Glomerular visceral epithelial cell (primary cell): ENCODE measurements at regions not wholly inside any gene's neighbourhood (a gene's known extent, or its start where the extent isn't known, plus 50 kb on each side); places are given as distances from the start of the nearest gene placed in this dataset.

Experiments used
- DNase-seq: peaks from one replicate; pipeline ENCODE4 v3.0.0-alpha.2; 2016; ENCODE audit errors: extremely low spot score

DNA sequence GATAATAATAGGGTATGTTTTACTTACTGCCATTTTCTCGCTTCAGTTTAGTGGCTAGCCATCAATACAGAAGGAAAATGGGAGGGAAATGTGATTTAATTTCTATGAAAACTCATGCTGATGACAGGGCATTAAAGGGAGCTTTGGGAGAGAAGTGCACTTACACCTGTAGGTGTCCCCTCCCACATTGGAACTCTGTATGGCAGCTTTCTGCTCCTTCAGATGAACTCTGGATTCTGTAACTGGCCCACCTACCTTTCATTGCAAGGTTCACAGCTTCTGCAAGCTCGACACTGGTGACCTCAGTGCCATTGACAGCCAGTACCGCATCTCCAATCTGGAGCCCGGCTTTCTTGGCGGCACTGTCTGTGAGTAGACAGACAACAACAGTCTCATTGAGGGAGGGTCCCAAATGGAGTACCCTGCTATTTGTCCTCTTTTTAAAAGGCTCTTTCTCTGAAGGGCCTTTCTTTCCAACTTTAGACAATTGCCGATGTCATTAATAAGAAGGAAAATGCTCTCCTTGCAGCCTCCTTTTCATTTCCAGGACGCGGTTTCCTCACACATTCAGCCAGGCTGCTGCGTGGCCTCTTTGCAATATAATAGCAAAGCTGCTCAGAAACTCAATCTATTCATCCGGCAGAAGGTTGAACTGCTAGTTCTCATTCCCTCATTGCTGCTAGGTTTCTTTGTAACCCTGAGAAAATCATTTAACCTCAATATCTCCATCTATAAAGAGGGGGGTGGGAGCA, 63.6 kb downstream of the NUDT12 start:
- DNase-seq = no peak

GRCh38 chr5:103498211-103498610, 64.4 kb downstream of the NUDT12 start:
- DNase-seq = no peak

GRCh38 chr5:103497781-103498180, 64.8 kb downstream of the NUDT12 start:
- no peak for DNase-seq

DNA sequence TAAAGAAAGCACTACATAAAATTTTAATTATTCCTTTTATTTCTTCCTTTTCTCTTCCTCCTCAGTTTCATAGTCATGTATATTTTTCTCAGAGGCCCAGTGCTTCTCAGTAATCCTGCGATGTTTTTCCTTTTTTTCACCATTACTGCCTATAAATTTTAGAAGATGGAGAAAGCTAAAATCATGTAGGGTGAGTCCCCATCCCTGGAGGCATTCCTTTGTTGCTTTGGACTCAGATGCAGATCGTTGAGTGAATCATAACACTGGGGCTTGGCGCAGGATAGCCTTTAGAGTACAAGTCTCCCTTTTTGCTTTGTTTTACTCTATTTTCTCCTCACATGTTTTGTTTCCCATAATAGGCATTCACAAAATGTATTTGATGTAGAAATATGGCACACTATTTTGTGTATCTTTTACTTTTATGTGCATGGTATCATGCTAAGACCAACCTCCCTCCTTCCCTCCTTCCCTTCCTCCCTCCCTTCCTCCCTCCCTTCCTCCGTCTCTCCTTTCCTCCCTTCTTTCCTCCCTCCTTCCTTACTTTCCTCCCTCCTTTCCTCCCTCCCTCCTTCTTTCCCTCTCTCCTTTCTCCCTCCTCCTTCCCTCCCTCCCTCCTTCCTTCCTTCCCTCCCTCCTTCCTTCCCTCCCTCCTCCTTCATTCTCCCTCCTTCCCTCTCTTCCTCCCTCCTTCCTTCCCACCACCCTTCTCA, 72.4 kb downstream of the NUDT12 start:
- no peak for DNase-seq

DNA sequence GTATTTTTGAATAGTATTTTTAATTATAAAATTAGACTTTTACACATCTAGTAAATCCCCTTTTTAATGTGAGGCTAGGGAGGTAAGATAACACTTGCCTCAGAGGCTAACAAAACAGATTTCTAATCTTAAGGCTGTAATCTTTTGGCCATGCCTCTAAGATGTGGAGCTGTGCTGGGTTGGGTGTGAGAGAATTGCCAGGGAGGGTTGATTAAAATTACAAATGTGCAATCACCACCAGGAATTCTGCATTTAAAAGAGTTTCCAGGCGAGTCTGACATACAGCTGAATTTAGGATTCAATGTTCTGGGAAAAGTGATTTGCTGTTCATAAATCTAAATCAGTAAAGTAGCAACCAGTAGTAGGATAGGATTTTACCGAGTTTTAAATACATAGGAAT, 73.3 kb downstream of the NUDT12 start:
- DNase-seq = no peak

DNA sequence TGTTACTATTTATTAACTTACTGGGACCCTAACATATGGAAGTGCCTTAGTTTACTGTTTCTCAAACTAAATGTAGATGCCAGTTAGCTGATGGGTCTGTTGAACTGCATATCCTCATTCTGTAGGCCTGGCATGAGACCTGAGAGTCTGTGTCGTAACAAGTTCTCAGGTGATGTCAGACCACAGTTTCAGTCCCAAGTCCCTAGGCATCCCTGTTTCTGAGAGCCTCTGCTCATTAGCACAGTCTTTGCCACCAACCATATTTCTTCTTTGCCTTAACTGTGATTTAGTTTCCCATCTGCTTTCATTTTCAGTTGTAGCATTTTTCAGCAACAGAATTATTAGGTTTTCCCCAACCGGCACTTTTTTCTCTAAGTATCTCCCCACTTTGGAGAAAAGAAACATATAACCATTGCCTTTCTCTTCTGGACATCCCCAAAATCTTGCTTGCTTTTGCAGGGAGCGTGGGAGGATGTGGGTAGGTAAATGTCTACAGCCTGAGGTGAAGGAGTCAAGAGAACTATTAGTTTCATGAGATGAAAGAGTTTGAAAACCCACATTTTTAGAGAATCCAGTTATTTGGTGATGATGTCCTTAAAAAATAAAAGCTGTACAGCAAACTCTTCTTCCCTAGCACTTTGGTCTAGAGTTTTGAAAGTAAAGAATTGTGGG, 74.6 kb downstream of the NUDT12 start:
- no peak for DNase-seq

DNA sequence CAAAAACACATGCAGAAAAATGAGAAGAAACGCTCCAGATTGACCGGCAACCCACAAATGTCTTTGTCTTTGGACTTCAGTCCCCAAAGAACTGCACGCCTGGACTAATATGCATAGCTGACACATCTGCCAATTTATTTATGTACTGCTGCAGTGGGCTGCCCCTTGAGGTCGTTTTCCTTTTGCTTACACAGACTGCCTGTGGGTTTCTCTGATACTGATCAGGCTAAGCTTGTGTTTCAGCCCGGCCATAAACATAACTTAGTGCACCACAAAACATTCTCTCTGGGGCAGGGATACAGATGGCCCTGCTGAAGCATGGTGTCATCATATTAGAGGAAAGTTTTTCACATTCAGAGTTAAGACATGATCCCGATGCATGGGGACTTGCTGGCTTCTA, 75.4 kb downstream of the NUDT12 start:
- DNase-seq = no peak

DNA sequence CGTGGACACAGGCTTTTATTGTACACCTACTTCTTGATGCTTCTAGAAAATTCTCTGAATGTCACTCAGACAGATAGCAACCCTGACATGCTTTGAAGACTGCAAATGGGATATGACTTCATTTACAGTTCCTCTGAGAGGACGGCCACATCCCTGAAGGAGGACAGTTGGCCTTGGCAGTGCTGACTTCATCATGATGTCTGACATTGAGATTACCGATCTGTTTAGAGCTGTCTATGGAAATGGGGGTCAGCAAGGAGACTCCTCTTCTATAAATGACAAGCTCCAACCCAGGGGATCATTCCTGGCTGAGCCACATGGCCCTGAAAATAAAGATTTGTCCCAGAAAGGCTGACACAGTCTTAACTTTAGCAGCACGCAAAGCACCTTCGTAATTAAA, 75.8 kb downstream of the NUDT12 start:
- no peak for DNase-seq

DNA sequence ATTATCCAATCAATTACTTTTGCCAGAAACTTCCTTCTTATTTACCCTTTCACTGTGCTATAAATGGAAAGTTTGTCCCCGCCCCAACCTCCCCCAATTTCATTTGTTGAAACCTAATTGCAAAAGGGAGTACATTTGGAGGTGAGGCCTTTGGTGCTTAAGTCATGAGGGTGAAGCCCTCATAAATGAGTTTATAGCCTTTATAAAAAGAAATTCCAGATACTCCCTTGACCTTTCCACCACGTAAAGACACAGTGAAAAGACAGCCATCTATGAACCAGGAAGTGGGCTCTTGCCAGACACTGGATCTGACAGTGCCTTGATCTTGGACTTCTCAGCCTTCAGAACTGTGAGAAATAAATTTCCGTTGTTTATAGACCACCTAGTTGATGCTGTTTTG, 82.3 kb downstream of the NUDT12 start:
- no peak for DNase-seq

DNA sequence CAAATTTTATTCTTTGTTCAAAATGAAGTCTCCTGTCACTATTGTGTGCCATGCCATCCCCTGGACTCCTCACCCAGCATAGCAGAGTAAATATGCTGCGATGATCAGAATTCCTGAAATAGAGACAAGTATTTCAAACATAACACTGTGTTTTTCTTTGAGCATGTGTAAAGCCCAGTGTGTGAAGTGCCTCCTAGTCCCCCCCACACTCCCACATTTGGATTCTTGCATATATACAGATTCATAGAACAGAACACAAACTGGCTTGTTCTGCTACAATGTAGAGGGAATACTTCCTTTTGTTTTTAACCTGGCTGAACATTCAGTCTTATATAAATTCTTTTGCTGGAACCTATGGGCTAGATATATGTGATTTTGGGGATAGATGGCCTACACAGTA, 84.9 kb downstream of the NUDT12 start:
- DNase-seq = no peak

- DNase-seq = peak; percentile 41
These were observed 85.8 kb downstream of the NUDT12 start for GRCh38 chr5:103476811-103477210.

- peak; percentile 65 for DNase-seq
These were observed 86.9 kb downstream of the NUDT12 start for GRCh38 chr5:103475629-103476240.

GRCh38 chr5:103474677-103475076, 87.9 kb downstream of the NUDT12 start:
- no peak for DNase-seq

- no peak for DNase-seq
These were observed 88.9 kb downstream of the NUDT12 start for GRCh38 chr5:103473725-103474124.

DNA sequence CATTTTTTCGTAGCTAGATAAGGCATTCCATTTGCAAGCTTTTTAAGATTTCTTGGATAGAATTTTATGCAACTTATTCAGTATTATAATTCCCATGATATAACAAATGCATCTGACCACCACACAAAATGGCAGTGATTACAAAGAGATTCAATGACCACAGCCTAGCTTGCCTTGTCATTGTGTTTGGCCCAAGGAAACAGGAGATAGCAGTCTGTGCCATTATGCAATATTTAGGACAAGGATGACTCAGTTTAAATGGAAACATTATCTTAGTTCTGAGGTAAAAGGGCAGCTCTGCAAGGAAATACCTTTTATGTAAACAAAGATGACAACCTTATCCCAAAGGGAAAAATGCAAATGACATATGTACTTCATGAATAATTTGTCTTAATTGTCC, 89.8 kb downstream of the NUDT12 start:
- no peak for DNase-seq

GRCh38 chr5:103472265-103472664, 90.3 kb downstream of the NUDT12 start:
- DNase-seq = no peak

GRCh38 chr5:103469288-103470040, 93.1 kb downstream of the NUDT12 start:
- no peak for DNase-seq

DNA sequence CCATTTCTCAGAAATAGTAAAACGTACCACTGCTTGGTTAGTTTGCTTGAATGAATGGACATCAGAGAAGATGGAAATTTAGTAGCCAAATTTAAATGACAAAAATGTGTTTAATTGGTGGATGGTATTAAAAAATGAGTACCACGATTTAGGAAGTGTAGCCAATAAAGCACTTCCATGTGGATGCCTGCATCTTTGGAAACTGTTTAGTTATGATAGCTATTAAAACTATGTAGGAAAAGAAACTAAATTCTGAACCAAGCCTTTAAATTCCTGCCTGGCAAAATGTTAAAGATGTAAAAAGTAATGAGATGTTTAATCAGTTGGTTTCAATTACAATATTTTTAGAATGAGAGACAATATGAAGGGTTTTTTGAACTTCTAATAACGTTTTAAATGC, 94.8 kb downstream of the NUDT12 start:
- DNase-seq = no peak

DNA sequence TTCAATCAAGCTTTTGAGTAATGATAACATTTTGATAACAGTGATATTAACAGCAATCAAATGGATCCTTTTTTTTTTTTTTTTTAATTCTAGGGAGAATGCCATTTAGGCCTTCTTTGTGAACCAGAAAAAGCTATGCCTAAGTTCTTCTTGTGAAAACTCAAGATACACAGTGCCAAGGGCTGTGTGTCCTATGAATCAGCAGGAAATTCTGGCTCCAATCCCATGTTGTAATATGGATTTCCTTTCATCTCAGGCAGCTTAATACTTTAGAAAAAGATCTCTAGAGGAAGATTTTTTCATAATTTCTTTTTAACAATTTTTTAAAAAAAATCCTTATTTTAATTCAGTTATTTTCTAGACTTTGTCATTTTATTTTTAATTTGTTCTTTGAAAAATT, 96.1 kb downstream of the NUDT12 start:
- DNase-seq = no peak

DNA sequence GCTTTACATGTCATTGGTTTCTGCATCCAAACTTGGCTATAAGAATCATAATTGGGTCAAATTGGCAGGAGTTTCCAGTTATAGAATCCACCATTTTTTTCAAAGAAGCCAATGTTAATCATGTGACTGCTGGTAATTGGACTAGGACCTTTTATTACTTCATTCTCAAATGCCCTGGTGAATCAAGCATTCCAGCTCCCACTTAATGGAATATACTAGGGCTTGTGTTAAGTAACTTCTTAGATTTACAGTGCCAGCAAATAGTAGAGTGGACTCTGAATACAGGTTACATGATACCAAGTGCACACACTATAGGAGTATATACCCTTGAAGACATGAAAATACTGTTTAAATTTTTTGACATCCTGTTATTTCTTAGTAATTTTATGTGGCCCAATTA, 96.7 kb downstream of the NUDT12 start:
- DNase-seq = no peak

GRCh38 chr5:103464835-103465484, 97.6 kb downstream of the NUDT12 start:
- no peak for DNase-seq
